Spinal cord (tissue), 9 donors: ENCODE measurements at regions not wholly inside any gene's neighbourhood (a gene's known extent, or its start where the extent isn't known, plus 50 kb on each side); places are given as distances from the start of the nearest gene placed in this dataset.
"Not testable (repeated sequence)": the region's sequence is repeated elsewhere in the genome, so short reads cannot be mapped to it uniquely, and the experiment has no call there.

Experiments
- DNase-seq, 6 donors: peaks; one replicate each; pipeline versions ENCODE4 v3.0.0 to v3.0.0-alpha.2; 2013 to 2015; ENCODE audit warnings: low spot score in 6 of 6, low read depth in 4 of 6
- H3K27ac ChIP-seq: one replicate; pipeline ENCODE4 v1.5.1; 2013; ENCODE audit warnings: low read depth, low read length, control low read depth
- H3K27me3 ChIP-seq: one replicate; pipeline ENCODE4 v1.6.1; 2013; ENCODE audit warnings: low read length; ENCODE audit not compliant: control insufficient read depth, insufficient read depth
- H3K36me3 ChIP-seq: one replicate; pipeline ENCODE4 v1.6.1; 2013; ENCODE audit warnings: low read length; ENCODE audit not compliant: control insufficient read depth, insufficient read depth
- H3K4me1 ChIP-seq: one replicate; pipeline ENCODE4 v1.6.1; 2013; ENCODE audit warnings: low read length; ENCODE audit not compliant: control insufficient read depth, insufficient read depth
- H3K4me3 ChIP-seq: one replicate; pipeline ENCODE4 v1.5.1; 2013; ENCODE audit warnings: low read depth, low read length, control low read depth
- H3K9me3 ChIP-seq: one replicate; pipeline ENCODE4 v1.6.1; 2013; ENCODE audit warnings: low read length; ENCODE audit not compliant: control insufficient read depth, insufficient read depth
- WGBS: methylation state at CpG from one replicate; pipeline ENCODE4 v1.1.5; 2013; ENCODE audit warnings: missing lambda C conversion rate; ENCODE audit not compliant: insufficient coverage; 5-methylcytosine and 5-hydroxymethylcytosine counted together
- donor health status: healthy.

DNA sequence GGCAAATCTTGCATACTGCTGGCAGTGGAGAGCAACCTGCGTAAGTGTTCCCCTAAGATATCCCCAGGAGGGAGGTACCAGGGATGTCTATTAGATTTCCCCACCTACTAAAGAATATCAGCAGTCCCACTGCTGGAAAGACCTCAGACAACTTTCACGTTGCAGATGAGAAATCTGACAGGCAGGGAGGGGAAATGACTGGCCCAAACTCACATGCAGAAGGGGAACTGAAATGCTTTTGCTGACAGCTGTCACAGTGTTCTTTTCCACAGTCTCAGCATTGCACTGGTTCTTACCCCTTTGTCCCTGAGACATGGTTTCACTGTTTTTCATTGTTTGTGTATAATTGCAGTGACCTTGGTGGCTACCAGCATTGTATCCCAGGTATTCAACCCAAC is 84.8 kb upstream of the ATP1A1 start:
- no peak for DNase-seq
- Histone ChIP-seq H3K36me3 (no peaks in the 10 kb centered on the region), H3K27me3 (no peaks in the 10 kb centered on the region), H3K4me3 (no peak overlapping the region), H3K4me1 (no peaks in the 10 kb centered on the region), H3K9me3 (no peaks in the 10 kb centered on the region), H3K27ac (no peak overlapping the region)
- WGBS, result 64% methylated on average over 1 of the region's 2 CpGs

DNA sequence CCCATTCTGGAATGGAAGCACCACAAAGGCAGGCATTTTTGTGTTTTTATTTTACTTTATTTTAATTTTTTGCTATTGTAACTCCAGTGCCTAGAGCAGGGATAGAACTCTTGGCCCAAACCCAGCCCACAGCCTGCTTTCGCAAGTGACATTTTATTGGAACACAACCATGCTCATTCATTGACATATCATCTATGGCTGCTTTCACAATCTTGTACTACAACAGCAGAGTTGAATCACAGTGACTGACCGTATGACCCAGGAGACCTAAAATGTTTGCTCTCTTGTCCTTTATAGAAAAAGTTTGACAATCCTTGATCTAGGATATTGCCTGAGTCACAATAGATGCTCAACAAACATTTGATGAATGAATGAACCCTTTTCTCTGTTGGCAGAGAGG is 83.9 kb upstream of the ATP1A1 start:
- 92% methylated on average over 2 of the region's 2 CpGs for WGBS
- Histone ChIP-seq H3K9me3 (no peaks in the 10 kb centered on the region), H3K27ac (no peak overlapping the region), H3K4me1 (no peaks in the 10 kb centered on the region), H3K27me3 (no peaks in the 10 kb centered on the region), H3K36me3 (no peaks in the 10 kb centered on the region), H3K4me3 (no peak overlapping the region)
- DNase-seq, result no peak

DNA sequence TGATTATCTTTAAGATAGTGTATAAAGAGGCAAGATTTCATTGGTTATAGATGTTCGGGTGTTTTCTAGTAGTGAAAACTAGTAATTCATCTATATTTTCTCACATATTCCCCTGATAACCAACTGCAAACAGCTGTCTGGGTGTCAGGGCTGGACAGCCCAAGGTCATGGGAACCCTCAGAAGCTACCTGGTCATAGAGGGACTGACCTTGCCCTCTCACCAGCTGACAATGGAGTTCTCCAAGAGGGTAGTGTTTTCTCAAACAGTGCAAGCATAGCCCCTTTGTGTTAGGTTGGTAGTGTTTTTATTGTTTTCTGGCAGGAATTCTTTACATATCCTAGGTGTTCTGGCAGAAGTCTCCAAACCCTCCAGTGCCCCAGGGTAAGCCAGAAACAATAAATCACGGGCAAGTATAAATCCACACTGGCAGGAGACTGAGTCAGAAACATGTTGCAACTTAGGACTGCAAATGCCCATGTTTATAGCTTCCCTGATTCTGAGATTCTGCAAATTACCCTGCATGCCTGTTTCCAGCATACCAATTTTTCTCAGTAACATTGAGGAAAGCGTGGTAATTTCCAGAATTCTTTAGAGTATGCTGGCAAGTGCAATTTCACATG is 82.8 kb upstream of the ATP1A1 start:
- H3K4me1 ChIP-seq, result no peaks in the 10 kb centered on the region
- H3K36me3 ChIP-seq, result no peaks in the 10 kb centered on the region
- H3K27me3 ChIP-seq, result no peaks in the 10 kb centered on the region
- 88% methylated on average over 1 of the region's 3 CpGs for WGBS
- DNase-seq, result peak in 1 of 6 donors; percentile 14
- no peak overlapping the region for H3K4me3 ChIP-seq
- no peaks in the 10 kb centered on the region for H3K9me3 ChIP-seq
- no peak overlapping the region for H3K27ac ChIP-seq

DNA sequence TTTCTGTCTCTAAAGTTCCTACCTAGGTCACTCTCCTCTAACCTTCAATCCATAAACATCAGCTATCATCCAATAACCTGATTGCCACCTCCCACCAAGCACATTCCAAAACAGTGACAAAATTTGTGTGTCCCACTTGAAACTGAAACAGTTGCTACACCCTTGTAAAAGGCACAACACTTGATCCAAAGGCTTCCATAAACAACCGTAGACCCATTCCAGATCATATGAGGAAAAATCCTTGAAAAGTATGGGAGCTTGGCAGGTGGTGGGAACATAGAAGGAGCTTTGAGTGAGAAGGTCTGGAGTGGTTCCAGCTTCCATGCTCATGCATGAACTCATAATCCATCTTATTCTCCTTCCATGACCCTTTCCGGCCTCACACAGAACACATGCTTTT is 82.0 kb upstream of the ATP1A1 start:
- Histone ChIP-seq H3K4me1 (no peaks in the 10 kb centered on the region), H3K27me3 (no peaks in the 10 kb centered on the region), H3K27ac (no peak overlapping the region), H3K36me3 (no peaks in the 10 kb centered on the region), H3K9me3 (no peaks in the 10 kb centered on the region), H3K4me3 (no peak overlapping the region)
- DNase-seq, result no peak
- no CpG with 5 or more reads among the region's 2 CpGs for WGBS

DNA sequence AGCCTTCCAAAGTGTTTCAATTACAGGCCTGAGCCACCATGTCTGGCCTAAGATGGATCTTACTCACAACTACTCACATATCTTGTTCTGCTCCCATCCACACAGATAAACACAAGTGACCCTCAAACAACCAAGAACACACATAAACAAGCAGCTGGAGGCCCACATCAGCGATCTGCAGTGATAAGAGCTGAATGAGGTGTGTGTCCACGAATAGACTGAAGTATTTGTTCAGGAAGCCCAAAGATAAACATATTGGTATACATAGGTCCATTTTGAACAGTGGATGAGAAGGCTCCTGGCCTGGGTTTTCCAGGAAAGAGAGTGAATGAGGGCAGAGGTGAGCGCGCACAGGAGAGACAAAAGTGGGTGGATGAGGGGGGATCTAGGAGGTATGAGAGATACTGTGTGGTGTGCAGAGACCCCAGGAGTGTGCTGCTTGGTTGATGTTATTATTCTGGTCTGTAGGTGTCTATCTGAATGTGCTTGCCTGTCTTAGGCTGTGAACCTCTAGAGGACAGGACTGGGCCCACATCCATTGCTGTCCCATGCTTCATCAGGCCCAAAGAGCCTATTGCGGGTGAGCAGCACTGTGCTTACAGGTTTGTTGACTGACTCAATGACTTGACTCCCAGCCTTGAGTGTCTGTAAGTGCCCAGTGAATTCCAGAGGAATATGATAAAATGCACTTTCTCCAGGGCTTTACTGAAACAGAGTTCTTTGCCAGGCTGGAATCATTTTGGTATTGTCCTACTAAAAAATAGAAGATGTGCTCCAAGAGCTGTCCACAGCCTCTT is 79.9 kb upstream of the ATP1A1 start:
- Histone ChIP-seq H3K27me3 (no peaks in the 10 kb centered on the region), H3K9me3 (no peaks in the 10 kb centered on the region), H3K4me3 (no peak overlapping the region), H3K36me3 (no peaks in the 10 kb centered on the region), H3K27ac (no peak overlapping the region), H3K4me1 (no peaks in the 10 kb centered on the region)
- 85% methylated on average over 4 of the region's 5 CpGs for WGBS
- DNase-seq, result no peak

DNA sequence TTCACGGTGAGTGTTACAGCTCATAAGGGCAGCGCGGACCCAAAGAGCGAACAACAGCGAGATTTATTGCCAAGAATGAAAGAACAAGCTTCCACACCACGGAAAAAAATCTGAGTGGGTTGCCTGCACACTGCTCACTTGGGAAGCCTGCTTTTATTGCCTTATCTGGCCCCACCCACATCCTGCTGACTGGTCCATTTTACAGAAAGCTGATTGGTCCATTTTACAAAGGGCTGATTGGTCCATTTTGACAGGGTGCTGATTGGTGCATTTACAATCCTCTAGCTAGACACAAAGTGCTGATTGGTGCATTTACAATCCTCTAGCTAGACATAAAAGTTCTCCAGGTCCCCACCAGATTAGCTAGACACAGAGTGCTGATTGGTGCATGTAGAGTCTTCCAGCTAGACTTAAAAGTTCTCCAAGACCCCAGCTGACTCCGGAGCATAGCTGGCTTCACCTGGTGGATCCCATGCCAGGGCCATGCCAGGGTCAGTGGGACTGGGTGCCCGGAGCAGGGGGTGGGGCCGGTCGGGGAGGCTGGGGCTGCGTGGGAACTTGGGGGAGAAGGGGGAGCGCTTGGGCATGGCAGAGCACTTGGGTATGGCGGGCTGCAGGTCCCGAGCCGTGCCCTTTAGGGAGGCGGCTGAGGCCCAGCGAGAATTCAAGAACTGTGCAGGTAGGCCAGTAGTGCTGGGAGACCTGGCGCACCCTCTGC is 75.4 kb upstream of the ATP1A1 start:
- Histone ChIP-seq H3K4me1 (no peaks in the 10 kb centered on the region), H3K27me3 (no peaks in the 10 kb centered on the region), H3K36me3 (no peaks in the 10 kb centered on the region), H3K9me3 (no peaks in the 10 kb centered on the region), H3K4me3 (no peak overlapping the region), H3K27ac (no peak overlapping the region)
- 87% methylated on average over 18 of the region's 18 CpGs for WGBS
- DNase-seq, result no peak

DNA sequence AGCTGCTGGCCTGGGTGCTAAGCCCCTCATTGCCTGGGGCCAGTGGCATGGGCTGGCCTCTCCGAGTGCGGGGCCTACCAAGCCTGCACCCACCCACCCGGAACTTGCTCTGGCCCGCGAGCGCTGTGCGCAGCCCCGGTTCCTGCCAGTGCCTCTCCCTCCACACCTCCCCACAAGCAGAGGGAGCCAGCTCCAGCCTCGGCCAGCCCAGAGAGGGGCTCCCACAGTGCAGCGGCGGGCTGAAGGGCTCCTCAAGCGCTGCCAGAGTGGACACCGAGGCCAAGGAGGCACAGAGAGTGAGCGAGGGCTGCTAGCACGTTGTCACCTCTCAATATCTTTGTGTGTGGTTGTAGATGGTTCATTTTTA is 74.8 kb upstream of the ATP1A1 start:
- H3K27me3 ChIP-seq, result not testable (repeated sequence)
- 96% methylated on average over 10 of the region's 15 CpGs for WGBS

DNA sequence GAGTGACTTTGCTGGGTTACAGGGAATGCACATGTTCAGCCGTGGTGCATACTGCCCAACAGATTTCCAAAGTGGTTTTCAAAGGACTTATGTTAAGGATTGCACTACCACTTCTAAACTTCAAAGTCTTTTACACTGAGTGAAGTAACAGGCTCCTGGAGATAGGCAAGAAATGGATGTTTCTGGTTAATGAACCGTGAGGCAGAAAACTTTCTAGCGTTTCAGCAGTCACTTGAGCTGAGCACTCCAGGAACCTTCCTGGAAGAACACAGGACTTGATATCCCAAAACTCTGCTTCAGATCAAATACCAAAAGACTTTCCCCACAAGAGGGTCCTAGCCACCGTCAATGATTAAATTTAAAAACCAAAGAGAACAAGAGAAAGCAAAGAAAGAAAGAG is 74.3 kb upstream of the ATP1A1 start:
- DNase-seq, result no peak
- Histone ChIP-seq H3K27me3 (no peaks in the 10 kb centered on the region), H3K4me1 (no peaks in the 10 kb centered on the region), H3K36me3 (no peaks in the 10 kb centered on the region), H3K27ac (no peak overlapping the region), H3K9me3 (no peaks in the 10 kb centered on the region), H3K4me3 (no peak overlapping the region)
- WGBS, result no CpG with 5 or more reads among the region's 4 CpGs

More for the DNA sequence above, 74.8 kb upstream of the ATP1A1 start:
- DNase-seq, H3K9me3 ChIP-seq, H3K4me1 ChIP-seq, H3K4me3 ChIP-seq, H3K27ac ChIP-seq, H3K36me3 ChIP-seq: not testable (repeated sequence)

DNA sequence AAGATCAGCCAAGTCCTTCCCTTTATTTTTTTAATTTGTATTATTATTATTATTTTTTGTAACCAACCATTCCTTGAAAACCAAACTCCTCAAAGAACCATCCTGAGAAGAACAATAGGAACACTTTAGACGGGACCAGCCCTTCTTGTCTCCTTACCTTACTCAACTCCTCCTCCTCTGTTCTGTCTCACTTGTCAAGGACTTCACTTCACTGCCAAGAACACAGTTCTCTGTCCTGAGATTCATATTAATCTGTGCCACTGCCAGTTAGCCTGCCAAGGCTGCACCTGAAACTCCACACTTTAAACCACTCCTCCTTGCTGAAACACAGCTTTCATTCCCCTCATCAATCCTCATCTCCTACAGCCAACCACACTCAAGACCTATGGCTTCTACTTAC is 73.8 kb upstream of the ATP1A1 start:
- no peaks in the 10 kb centered on the region for H3K27me3 ChIP-seq
- no peaks in the 10 kb centered on the region for H3K9me3 ChIP-seq
- H3K36me3 ChIP-seq, result no peaks in the 10 kb centered on the region
- 77% methylated on average over 1 of the region's 1 CpG for WGBS
- no peak for DNase-seq
- no peaks in the 10 kb centered on the region for H3K4me1 ChIP-seq
- no peak overlapping the region for H3K27ac ChIP-seq
- no peak overlapping the region for H3K4me3 ChIP-seq

DNA sequence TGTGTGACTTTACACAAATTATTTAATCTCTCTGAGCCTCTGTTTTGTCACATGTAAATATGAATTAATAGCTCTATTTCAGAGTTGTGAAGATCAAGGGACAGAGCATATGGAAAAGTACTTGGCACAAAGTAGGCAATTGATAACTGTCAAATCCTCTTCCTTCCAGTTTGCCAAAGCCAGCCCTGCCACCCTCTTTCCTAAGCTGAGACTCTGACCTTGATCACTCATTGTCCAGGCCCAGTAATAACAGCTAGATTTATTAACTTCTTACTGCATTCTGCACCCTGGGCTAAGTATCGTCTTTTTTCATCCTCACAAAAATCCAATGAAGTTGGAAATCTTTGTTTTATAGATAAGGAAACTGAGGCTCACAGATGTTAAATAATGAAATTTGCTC is 70.8 kb upstream of the ATP1A1 start:
- no CpG with 5 or more reads among the region's 1 CpG for WGBS
- Histone ChIP-seq H3K27me3 (no peaks in the 10 kb centered on the region), H3K9me3 (no peaks in the 10 kb centered on the region), H3K27ac (no peak overlapping the region), H3K4me3 (no peak overlapping the region), H3K36me3 (no peaks in the 10 kb centered on the region), H3K4me1 (no peaks in the 10 kb centered on the region)
- no peak for DNase-seq
